ENCODE measurements at regions not wholly inside any gene's neighbourhood (a gene's known extent, or its start where the extent isn't known, plus 50 kb on each side); places are given as distances from the start of the nearest gene placed in this dataset.
"Not testable (repeated sequence)": the region's sequence is repeated elsewhere in the genome, so short reads cannot be mapped to it uniquely, and the experiment has no call there.

GRCh38 chr22:47626428-47627390, 864.3 kb downstream of the TBC1D22A start:
- no peak for DNase-seq (ENCODE audit: low spot score)

DNA sequence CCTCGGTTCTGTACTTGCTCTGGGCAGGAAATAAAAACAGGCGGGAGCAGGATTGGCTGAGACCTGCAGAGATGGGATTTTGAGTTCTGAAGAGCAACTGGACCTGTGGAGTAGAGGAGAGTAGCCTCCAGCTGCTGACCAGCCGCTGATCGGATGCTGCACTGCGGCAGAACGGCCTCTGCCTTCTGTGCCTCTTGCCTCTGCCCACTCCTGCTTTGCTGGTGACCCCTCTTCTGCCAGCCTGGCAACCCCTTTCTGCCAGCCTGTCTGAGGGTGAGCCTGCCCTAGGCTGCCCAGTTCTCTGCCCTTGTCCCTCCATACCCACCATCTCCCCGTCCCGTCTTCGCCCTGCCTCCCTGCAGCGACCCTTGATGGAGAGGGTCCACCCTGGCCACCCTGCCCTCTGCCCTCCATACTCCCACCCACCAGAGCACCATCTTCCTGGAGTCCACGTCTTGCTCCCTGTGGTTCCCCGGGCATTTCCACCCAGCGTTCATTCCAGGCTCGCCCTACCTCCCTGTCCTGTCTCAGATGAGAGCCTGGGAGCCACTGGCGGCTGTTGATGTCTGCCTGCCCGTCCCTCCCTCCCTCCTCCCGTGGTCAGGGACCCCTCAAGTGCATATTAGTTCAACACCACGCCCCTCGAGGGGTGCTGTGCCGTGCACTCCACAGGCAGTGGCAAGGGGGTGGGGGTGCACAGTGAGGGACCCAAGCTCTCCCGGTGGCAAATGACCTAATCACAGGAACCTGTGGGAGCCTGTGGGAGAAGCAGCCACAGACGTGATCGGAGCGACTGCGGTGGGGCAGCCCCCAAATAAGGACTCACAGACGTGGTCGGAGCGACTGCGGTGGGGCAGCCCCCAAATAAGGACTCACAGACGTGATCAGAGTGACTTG, 863.3 kb downstream of the TBC1D22A start:
- no peak for DNase-seq (ENCODE audit: low spot score)

DNA sequence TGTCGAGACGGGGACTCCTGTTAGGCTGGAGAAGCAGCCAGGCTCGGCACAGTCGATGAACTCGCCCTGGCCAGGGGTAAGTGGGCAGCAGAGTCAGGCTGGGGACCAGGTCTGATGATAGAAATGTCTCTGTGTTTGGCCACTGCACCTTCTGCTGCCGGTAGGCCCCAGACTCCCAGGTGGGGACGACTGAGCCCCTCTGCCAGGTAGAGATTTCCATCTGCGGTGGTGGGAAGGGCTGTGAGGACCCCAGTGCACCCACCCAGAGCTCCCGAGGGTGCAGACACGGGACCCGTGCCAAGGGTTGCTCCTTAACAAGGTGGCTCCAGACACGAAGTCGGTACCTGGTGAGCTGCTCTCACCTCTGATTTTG, 862.5 kb downstream of the TBC1D22A start:
- DNase-seq (ENCODE audit: low spot score), result no peak

DNA sequence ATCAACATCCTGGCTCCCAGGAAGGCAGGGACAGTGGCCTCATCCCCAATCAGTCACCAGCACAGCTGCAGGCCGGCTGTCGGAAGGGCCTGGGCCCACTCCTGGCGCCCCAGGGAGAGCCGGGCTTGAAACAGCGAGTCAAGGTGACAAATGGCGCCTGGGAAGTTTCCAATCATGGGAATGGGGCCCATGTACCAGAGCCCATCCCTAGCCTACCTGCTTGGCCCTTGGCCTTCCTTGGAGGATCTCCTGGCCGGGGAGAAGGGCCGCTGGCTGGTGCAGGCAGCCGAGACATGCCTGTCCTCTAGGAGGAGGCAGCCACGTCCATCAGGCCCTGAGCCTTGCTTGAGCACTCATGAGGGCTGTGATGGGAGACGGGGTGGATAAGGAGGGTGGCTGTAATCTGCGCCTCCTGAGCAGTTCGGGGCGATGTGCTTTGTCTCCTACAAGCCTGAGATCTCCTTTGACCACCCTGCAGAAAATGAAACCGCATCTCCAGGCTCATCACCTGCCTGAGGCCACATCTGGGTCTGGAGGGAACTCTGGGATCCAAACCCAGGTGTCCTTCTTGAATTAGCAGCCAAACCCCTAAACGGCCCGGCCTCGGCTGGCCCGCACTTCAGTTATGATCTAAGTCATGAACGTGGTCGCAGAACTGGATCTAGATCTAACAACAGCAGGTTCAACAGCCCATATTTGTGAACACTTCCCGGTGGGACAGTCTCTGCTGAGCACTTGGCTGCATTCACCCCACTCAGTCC, 862.0 kb downstream of the TBC1D22A start:
- no peak for DNase-seq (ENCODE audit: low spot score)

- no peak for DNase-seq (ENCODE audit: low spot score)
Measured at GRCh38 chr22:47623763-47624148, 861.3 kb downstream of the TBC1D22A start.

- no peak for DNase-seq (ENCODE audit: low spot score)
Measured at GRCh38 chr22:47623066-47623762, 860.8 kb downstream of the TBC1D22A start.

GRCh38 chr22:47622541-47622940, 860.1 kb downstream of the TBC1D22A start:
- no peak for DNase-seq (ENCODE audit: low spot score)

DNA sequence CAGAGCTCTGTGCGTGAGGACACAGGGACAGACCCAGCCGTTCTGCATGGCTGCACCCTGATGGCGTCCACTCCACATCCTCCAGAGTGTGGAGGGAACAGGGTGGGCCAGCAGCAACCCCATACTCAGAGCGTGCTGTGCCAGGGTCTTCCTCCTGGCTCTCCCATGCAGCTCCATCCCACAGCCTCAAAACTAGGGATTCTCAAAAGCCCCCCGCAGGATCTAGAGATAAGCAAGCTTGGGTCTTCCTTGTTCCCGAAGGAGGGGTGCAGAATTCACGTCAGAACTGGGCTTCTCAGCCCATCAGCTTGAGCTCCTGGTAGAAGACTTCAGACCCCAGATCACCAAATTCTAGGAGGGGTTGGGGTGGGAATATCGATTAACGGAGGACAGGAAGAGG, 858.8 kb downstream of the TBC1D22A start:
- no peak for DNase-seq (ENCODE audit: low spot score)

GRCh38 chr22:47620391-47620790, 857.9 kb downstream of the TBC1D22A start:
- no peak for DNase-seq (ENCODE audit: low spot score)

DNA sequence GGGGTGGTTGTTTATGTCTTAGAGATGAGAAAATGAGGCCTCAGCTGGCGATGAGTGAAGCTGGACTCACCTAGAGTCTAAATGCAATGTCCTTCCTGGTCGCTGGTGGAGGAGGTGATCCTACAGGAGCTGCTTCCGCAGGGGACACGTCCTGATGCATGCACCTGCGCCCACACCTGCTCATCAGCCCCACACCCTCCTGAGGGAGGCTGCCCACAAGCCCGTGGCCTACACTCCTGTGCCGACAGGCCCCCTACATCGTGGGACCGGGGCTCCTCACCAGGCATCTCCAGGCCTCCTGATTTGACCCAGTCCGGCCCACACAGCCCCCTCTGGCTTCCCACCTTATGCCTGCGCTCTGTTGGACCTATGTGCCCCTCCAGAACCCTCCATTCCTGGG, 857.2 kb downstream of the TBC1D22A start:
- DNase-seq (ENCODE audit: low spot score), result no peak

DNA sequence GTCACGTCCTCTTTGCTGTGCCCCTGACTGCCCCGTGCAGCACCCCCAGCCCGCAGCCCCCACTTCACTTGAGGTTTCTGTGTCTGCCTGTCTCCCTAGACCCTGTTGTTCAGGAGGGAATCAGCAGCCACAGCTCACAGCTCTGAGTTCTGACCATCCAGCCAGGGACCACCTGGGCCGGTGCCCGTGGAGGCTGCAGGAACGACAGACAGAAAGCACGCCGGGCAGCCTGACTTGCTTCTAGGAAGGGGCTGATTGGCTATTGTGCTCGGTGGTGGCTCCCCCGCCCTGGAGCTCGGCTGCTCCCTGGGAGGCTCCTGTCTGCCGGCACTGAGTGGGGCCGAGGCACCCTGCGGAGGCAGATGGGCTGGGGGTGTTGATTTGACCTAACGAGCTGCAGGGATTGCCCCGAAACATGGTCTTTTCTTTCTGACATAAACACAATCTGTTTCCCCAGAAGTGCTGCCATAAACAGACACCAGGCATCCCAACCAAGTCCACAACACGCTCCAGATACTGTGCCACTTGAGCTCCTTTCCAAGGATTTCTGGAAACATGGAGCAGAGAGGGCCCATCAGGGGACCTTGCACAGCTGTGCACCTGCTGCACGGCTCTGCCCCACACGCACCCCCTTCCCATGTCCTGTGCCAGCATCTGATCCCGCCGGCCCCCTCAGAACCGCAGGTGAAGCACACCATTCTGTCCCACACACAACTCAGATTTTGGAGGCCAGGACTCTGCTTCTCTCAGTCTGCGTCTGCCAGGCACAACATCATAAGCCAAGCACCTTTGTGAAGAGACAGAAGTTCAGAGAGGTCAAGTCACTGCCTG, 855.9 kb downstream of the TBC1D22A start:
- DNase-seq (ENCODE audit: low spot score), result no peak

DNA sequence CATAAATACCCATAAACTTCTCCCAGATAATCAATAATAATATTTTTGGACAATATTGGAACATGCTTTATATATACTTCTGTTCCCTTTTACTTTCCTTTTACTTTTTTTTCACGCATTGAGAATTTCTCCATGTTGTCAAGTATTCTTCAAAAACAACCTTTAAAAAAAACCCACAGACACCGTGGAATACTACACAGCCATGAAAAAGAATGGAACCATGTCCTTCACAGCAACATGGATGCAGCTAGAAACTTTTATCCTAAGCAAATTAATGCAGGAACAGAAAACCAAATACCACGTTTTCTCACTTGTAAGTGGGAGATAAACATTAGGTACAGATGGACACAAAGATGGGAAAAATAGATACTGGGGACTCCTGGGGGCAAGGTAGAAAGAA, 854.7 kb downstream of the TBC1D22A start:
- DNase-seq (ENCODE audit: low spot score), result no peak

DNA sequence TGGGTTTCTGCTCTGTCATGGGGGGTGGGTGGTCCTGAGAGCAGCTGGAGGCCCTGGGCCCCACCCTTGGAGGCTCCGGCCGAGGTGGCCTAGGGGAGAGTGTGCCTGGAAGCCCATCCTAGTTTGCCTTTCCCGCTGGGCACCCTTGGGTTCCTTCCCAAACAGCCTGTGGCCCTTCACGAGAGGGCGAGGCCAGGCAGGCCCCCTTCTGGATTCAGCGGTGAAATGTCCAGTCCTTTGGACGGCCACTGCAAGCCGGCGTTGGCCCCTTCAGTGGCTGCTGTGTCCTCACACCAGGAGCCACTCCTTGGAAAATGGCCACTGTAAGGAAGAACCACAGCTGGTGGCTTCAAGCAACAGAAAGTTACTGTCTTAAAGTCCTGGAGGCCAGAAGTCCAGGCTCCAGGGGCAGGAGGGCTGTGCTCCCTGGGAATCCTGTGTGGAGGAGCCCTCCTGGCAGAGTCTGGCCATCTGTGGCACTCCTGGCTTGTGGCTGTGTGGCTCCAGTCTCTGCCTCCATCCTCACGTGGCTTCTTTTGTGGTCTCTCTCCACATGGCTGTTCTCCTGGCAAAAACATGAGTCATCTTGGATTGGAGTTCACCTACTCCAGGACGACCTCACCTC, 854.1 kb downstream of the TBC1D22A start:
- no peak for DNase-seq (ENCODE audit: low spot score)

DNA sequence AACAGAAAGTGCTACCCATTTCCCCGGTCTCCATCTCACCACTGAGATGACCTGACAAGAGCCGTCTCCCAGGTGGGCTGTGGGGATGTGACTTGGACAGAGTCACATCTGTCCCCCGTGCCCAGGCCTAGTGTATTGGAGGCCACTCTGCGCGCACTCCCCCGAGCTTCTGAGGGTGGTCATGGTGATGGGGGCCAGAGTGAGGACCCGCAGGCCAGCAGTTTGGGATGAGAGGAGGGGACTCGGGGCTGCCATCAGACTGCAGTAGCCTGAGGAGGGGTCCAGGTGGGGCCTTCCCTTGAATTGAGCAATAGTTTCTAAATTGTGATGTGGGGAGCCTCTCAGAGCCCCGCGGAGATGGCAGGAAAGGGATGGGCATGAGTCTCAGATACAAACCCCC, 852.6 kb downstream of the TBC1D22A start:
- DNase-seq (ENCODE audit: low spot score), result no peak

- DNase-seq (ENCODE audit: low spot score), result no peak
Measured at GRCh38 chr22:47613606-47614350, 851.3 kb downstream of the TBC1D22A start.

- not testable (repeated sequence) for DNase-seq (ENCODE audit: low spot score)
Measured at GRCh38 chr22:47613181-47613580, 850.7 kb downstream of the TBC1D22A start.

DNA sequence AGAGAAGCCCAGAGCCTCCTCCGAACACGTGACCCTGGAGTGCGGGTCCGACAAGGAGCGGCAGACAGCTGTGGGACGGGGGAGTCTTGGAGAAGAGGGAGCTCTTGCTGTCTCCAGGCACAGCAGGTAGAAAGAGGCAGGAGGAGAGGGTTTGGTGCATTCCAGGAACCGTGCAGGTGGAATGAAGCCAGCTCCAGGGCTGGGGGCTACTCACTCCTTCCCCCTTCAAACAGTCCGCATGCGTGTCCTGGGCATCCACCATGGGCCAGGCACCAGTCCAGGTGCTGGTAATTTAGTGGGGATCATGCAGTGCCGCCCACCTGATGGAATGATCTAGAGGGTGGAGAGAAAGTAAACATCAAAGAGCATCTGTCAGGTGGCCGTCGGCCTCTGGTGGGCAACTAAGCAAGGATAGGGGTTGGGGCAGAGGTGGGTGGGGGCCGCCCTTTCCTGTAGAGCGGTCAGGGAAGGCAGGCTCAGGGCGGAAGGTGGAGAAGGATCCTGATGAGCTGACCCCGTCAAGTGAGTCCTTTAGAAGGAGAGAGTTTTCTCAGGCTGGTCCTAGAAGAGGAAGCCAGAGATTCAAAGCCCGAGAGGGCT, 850.0 kb downstream of the TBC1D22A start:
- no peak for DNase-seq (ENCODE audit: low spot score)

GRCh38 chr22:47610764-47611163, 848.3 kb downstream of the TBC1D22A start:
- no peak for DNase-seq (ENCODE audit: low spot score)

- no peak for DNase-seq (ENCODE audit: low spot score)
Measured at GRCh38 chr22:47610281-47610680, 847.8 kb downstream of the TBC1D22A start.
